B cell (primary cell): ENCODE measurements at regions not wholly inside any gene's neighbourhood (a gene's known extent, or its start where the extent isn't known, plus 50 kb on each side); places are given as distances from the start of the nearest gene placed in this dataset.

Experiments
- ATAC-seq: fragments of 200-7000 bp; cut with Tn5 transposase; one replicate; pipeline ENCODE4 v1.10.0; 2021; ENCODE audit warnings: low read depth, mild to moderate bottlenecking, moderate number of reproducible peaks, moderate library complexity
- CTCF ChIA-PET: fragments of 350-600 bp; sonication (Branson Sonifier 250); formaldehyde crosslinking; loops from one replicate; lab custom pipeline; 2021; ENCODE audit warnings: antibody characterized with exemption, inconsistent platforms; lab: Charles Lee
- POLR2A ChIA-PET: fragments of 350-600 bp; sonication (Branson Sonifier 250); formaldehyde crosslinking; loops from one replicate; lab custom pipeline; 2021; ENCODE audit warnings: antibody characterized with exemption; lab: Charles Lee
- DNase-seq: peaks from one replicate; pipeline ENCODE4 v3.0.0; 2013
- H2AFZ ChIP-seq: 2 replicates; pipeline ENCODE4 v1.6.1; 2012; ENCODE audit warnings: mild to moderate bottlenecking, low read depth, low read length; ENCODE audit not compliant: insufficient read depth, poor library complexity, severe bottlenecking
- H3K27ac ChIP-seq, 2 donors: 1 replicate in 1 of 2; 2 replicates in 1 of 2; pipeline ENCODE4 v1.5.1; 2012 to 2013; ENCODE audit warnings: low read length in 2 of 2, mild to moderate bottlenecking in 2 of 2, moderate library complexity in 1 of 2
- H3K27me3 ChIP-seq, 4 experiments: fragments of 200-600 bp in 1 of 4; sonication (generic) in 1 of 4; replicated peaks in 1 of 4; 1 replicate in 2 of 4; 2 replicates in 2 of 4; pipeline versions ENCODE4 v1.6.1 to v1.7.0; 2013 to 2016; ENCODE audit warnings: low read length in 3 of 4, mild to moderate bottlenecking in 2 of 4, mixed read lengths in 1 of 4, moderate library complexity in 1 of 4; ENCODE audit not compliant: insufficient read depth in 4 of 4, control insufficient read depth in 3 of 4; ENCODE audit errors: control extremely low read depth in 1 of 4
- H3K36me3 ChIP-seq, 2 experiments: replicated peaks in 1 of 2; 1 replicate in 1 of 2; 2 replicates in 1 of 2; pipeline versions ENCODE4 v1.6.1 to v1.7.1; 2013; ENCODE audit warnings: low read length in 1 of 2; ENCODE audit not compliant: insufficient read depth in 2 of 2, control insufficient read depth in 1 of 2; ENCODE audit errors: control extremely low read depth in 1 of 2, extremely low read depth in 1 of 2
- H3K4me1 ChIP-seq, 2 donors: fragments of 200-600 bp in 1 of 2; sonication (generic) in 1 of 2; 1 replicate in 1 of 2; 2 replicates in 1 of 2; pipeline versions ENCODE4 v1.5.1 to v1.6.1; 2013 to 2017; ENCODE audit warnings: low read length in 2 of 2; ENCODE audit not compliant: control insufficient read depth in 2 of 2, insufficient read depth in 2 of 2
- H3K4me2 ChIP-seq: replicated peaks from 2 replicates; pipeline ENCODE3; 2012; ENCODE audit warnings: mild to moderate bottlenecking, low read depth, low read length; ENCODE audit not compliant: poor library complexity, severe bottlenecking
- H3K4me3 ChIP-seq, 5 experiments: fragments of 200-600 bp in 1 of 5; sonication (generic) in 1 of 5; 1 replicate in 3 of 5; 2 replicates in 2 of 5; pipeline versions ENCODE4 v1.5.1 to v1.7.0; 2011 to 2016; ENCODE audit warnings: low read length in 4 of 5, mild to moderate bottlenecking in 4 of 5, low read depth in 2 of 5, control low read depth in 1 of 5, moderate library complexity in 1 of 5; ENCODE audit not compliant: insufficient read depth in 1 of 5; ENCODE audit errors: control extremely low read depth in 1 of 5, extremely low read depth in 1 of 5
- H3K79me2 ChIP-seq: fragments of 200-600 bp; sonication (generic); one replicate; pipeline ENCODE4 v1.6.0; 2016; ENCODE audit warnings: low read length; ENCODE audit not compliant: control insufficient read depth, insufficient read depth
- H3K9ac ChIP-seq: fragments of 200-600 bp; sonication (generic); 2 replicates; pipeline ENCODE4 v1.6.1; 2017; ENCODE audit warnings: mild to moderate bottlenecking, low read length, moderate library complexity
- H3K9me3 ChIP-seq, 3 donors: one replicate each; pipeline versions ENCODE4 v1.6.1 to v1.7.1; 2013; ENCODE audit warnings: low read length in 2 of 3; ENCODE audit not compliant: control insufficient read depth in 2 of 3, insufficient read depth in 1 of 3; ENCODE audit errors: control extremely low read depth in 1 of 3
- H4K20me1 ChIP-seq: 2 replicates; pipeline ENCODE4 v1.6.0; 2012; ENCODE audit warnings: mild to moderate bottlenecking, low read length; ENCODE audit not compliant: insufficient read depth, control insufficient read depth, poor library complexity, severe bottlenecking
- H3K27ac Mint-ChIP-seq: one replicate; pipeline ENCODE4 v1.8.0; 2021; ENCODE audit warnings: mixed read lengths
- H3K27me3 Mint-ChIP-seq: one replicate; pipeline ENCODE4 v1.8.0; 2021; ENCODE audit warnings: mixed read lengths
- H3K4me1 Mint-ChIP-seq: one replicate; pipeline ENCODE4 v1.8.0; 2021; ENCODE audit warnings: mixed read lengths
- H3K4me3 Mint-ChIP-seq: one replicate; pipeline ENCODE4 v1.8.0; 2021; ENCODE audit warnings: mixed read lengths
- H3K9me3 Mint-ChIP-seq: one replicate; pipeline ENCODE4 v1.8.0; 2022; ENCODE audit warnings: mixed read lengths; ENCODE audit not compliant: insufficient read depth
- EZH2 ChIP-seq: IDR thresholded peaks from 2 replicates; pipeline ENCODE4 v1.6.1; 2012; ENCODE audit warnings: borderline replicate concordance, low read depth, mild to moderate bottlenecking, moderate library complexity, low read length; ENCODE audit not compliant: insufficient read depth, poor library complexity, severe bottlenecking
- WGBS: methylation state at CpG from one replicate; pipeline ENCODE4 v1.1.5; 2013; ENCODE audit warnings: missing lambda C conversion rate; ENCODE audit not compliant: insufficient coverage; 5-methylcytosine and 5-hydroxymethylcytosine counted together
- intact Hi-C: fragments of 100-400 bp; cut with micrococcal nuclease; formaldehyde crosslinking; loops from one replicate; pipeline ENCODE4 v1.10.0; 2022
- TF ChIP-seq, protein P1 (sequence below): fragments of 200-600 bp; IDR thresholded peaks from one replicate; pipeline ENCODE4 v1.8.0; 2022; ENCODE audit warnings: antibody characterized with exemption, mild to moderate bottlenecking

DNA sequence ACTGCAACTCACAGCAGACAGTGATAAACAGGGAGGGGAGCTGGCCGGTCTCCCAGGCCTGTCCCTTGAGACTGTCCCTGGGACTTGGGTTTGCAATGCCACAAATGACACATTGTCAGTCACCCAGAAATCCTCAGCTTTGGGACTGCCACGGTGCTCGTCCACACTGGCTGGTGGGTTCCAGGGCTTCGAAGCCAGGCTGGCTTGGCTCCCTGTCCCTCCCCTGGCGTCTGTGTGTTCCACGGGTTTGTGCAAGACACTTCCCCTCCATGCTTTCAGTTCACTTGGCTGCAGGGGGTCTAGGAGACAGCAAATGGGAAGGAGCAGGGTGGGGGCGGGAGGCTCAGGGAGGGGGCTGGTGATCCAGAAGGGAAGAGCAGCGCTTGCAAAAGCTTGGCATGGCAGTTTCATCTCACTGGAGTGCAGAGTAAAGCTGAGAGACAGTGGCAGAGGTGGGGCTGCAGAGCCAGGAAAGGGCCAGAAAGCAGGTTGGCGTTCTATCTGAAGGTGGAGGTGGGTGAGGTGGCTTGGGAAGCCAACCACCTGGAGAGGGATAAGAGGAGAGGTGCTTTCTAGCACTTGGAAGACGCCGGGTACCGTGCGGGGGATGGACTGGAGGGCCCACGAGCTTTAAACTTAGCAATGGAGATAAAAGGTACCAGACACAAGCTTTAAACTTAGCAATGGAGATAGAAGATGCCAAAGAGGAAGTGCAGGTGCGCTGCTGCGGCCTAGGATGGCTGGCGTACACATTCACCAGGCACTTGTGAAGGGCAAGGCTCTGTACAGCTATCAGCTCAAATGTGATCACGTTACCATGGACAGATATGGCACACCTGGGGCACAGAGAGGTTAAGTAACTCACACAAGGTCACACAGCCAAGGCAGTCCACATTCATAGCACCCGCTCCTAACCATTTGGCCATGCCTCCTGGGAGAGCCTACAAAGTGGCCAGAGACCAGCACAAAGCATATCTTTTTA, 86.4 kb upstream of the SHISAL1 start:
- no peak overlapping the region for H3K4me3 Mint-ChIP-seq
- H3K27ac Mint-ChIP-seq, result no peak overlapping the region
- no peaks in the 10 kb centered on the region for H3K4me1 Mint-ChIP-seq
- Histone ChIP-seq H4K20me1 (no peaks in the 10 kb centered on the region), H3K9me3 (no peaks in the 10 kb centered on the region), H3K27me3 (no peaks in the 10 kb centered on the region), H3K4me2 (no peak overlapping the region), H3K27ac (no peak overlapping the region), H2AFZ (no peak overlapping the region), H3K4me3 (no peak overlapping the region), H3K9ac (no peak overlapping the region), H3K36me3 (no peaks in the 10 kb centered on the region), H3K4me1 (no peaks in the 10 kb centered on the region), H3K79me2 (no peaks in the 10 kb centered on the region)
- WGBS, result 86% methylated on average over 15 of the region's 19 CpGs
- CTCF ChIA-PET, result no interaction called here
- TF ChIP-seq EZH2, result no peak
- TF ChIP-seq, protein P1, sequence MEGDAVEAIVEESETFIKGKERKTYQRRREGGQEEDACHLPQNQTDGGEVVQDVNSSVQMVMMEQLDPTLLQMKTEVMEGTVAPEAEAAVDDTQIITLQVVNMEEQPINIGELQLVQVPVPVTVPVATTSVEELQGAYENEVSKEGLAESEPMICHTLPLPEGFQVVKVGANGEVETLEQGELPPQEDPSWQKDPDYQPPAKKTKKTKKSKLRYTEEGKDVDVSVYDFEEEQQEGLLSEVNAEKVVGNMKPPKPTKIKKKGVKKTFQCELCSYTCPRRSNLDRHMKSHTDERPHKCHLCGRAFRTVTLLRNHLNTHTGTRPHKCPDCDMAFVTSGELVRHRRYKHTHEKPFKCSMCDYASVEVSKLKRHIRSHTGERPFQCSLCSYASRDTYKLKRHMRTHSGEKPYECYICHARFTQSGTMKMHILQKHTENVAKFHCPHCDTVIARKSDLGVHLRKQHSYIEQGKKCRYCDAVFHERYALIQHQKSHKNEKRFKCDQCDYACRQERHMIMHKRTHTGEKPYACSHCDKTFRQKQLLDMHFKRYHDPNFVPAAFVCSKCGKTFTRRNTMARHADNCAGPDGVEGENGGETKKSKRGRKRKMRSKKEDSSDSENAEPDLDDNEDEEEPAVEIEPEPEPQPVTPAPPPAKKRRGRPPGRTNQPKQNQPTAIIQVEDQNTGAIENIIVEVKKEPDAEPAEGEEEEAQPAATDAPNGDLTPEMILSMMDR, result no peak
- DNase-seq (no peak), ATAC-seq (no peak)
- POLR2A ChIA-PET, result no interaction called here
- intact Hi-C loops, result no loop called here
- peaks cover 6% of the 10 kb centered on the region for H3K27me3 Mint-ChIP-seq
- no peaks in the 10 kb centered on the region for H3K9me3 Mint-ChIP-seq
